HG03469 (cell line): ENCODE measurements at regions not wholly inside any gene's neighbourhood (a gene's known extent, or its start where the extent isn't known, plus 50 kb on each side); places are given as distances from the start of the nearest gene placed in this dataset.

Experiments
- ATAC-seq: cut with Tn5 transposase; IDR thresholded peaks from one replicate; pipeline ENCODE4 v1.9.1; 2021; ENCODE audit warnings: mild to moderate bottlenecking, moderate library complexity, moderate number of reproducible peaks; ENCODE audit not compliant: unreplicated experiment

DNA sequence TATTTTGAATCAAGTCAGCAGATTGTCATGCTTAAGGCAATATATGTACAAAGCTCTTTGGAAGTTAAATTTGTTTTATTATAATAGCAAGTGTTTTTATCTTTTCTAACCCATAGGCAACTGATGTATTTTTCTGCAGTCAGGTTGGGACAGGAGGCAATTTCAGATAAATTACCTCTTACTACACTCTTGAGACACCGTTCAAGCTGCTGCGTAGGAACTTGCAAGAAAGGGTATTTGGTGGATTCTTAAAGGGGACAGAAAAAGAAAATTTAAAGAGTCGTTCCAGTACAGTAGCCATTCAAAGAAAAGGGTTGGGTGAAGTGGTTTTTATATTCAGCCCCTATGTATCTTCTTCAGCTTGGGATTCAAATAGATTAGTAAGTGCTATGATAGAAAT, 112.4 kb upstream of the APC start:
- no peak for ATAC-seq

DNA sequence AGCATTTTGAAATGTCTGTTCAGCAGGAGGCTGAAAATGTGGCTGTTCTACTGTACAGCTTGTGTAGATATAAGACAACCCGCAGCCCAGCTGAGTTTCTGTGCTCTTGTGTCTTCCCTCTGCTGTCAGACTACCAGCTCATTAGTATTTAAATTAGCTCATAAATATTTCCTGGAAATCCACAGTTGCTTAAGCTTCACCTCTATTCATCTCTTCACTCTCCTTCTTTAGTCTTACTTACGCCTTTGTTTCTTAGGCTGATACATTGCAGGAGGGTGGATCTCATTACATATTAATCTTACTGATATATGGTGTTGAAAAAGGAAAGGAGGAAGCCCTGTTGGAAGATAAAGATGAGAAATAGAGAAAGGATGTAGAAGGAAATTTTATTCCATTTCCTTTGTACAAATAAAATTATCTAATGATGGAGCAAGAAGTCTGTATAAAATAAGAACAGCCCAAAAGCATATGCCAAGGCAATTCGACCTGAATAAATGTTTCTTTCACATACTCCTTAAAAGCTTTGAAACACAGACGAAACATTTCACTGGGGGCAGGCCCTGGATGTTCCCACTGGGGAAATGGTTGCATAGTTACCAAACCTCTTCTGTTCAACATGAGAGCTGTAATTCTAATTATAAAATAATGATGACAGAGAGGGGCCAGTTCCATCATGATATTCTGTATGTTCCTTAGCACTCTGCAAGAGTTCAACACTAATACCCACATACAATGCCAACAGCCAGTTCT, 111.8 kb upstream of the APC start:
- no peak for ATAC-seq

- ATAC-seq = no peak
These were observed 111.0 kb upstream of the APC start for GRCh38 chr5:112626715-112627114.

GRCh38 chr5:112628214-112628980, 109.3 kb upstream of the APC start:
- no peak for ATAC-seq

DNA sequence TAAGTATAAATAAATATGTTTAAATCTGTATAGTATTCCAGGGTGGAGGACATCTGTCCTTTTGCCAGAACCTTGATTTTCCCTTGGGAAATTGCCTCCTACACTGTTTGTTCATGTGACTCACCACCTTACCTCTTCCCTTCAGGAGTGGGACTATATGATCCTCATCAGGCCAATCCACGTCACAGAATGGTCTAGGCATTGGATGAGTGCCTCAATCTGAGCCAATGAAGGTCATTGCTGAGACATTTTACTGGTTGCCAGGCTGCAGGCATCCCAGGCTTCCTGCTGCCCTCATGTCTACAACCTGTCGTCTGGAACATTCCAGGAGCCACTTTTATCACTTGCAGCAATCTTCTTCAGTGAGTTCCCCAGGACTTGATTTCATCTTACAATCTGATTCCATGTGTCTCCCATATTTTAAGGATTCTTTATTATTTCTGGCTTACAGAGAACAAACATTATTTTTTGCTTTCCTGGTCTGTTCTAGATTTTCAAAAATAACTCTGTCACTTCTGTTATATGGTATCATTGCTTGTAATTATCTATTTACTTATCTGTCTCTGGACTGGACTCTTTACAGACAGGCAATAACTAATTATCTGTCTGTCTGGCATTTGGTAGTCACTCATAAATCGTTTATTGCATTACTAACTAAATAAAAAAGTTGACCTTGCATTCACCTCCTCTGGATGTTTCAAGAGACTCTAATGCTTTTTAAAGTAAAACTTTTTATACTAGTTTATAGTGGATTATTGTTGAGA, 107.3 kb upstream of the APC start:
- no peak for ATAC-seq

DNA sequence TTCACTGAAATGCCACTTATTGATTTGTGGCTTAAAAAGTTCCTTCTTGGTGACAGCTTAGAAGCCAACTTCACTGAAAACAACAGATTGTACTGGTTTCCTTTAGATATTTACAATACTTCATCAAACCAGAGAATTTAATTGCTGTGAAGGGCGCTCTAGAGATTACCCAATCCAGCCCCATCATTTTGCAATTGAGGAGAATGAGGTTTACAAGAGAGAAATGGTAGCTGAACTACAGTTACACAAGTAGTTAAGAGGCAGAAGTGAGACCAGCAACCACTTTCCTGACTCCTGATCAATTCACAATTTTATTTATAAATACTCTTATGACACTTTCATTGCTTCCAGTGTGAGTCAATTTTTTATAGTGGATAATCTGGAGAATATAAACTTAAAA, 103.5 kb upstream of the APC start:
- ATAC-seq = no peak

DNA sequence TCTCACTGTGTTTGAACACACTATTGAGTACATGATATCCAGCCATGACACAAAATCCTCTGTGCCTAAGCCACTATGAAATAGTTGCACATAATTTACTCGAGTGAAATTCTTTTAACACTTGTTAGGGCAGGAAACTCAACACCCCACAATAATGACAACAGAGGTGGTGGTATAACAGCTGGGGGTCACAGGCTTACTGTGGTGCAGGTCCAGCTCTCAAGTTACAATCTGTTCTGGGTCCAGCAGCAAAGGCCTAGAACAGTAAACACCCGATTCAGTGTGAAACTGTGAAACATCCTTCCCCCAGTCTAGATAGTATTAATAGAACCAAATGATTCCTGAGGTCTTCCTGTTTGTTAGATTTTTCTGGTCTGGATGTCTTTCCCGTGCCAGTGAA, 102.9 kb upstream of the APC start:
- ATAC-seq = no peak

GRCh38 chr5:112635276-112635675, 102.4 kb upstream of the APC start:
- no peak for ATAC-seq

- ATAC-seq = no peak
These were observed 101.6 kb upstream of the APC start for GRCh38 chr5:112635771-112636731.

GRCh38 chr5:112636751-112637150, 100.9 kb upstream of the APC start:
- no peak for ATAC-seq

GRCh38 chr5:112637343-112637742, 100.3 kb upstream of the APC start:
- ATAC-seq = no peak

GRCh38 chr5:112640546-112640945, 97.1 kb upstream of the APC start:
- ATAC-seq = no peak

GRCh38 chr5:112641515-112642110, 96.1 kb upstream of the APC start:
- ATAC-seq = no peak

GRCh38 chr5:112642885-112643284, 94.8 kb upstream of the APC start:
- ATAC-seq = no peak

DNA sequence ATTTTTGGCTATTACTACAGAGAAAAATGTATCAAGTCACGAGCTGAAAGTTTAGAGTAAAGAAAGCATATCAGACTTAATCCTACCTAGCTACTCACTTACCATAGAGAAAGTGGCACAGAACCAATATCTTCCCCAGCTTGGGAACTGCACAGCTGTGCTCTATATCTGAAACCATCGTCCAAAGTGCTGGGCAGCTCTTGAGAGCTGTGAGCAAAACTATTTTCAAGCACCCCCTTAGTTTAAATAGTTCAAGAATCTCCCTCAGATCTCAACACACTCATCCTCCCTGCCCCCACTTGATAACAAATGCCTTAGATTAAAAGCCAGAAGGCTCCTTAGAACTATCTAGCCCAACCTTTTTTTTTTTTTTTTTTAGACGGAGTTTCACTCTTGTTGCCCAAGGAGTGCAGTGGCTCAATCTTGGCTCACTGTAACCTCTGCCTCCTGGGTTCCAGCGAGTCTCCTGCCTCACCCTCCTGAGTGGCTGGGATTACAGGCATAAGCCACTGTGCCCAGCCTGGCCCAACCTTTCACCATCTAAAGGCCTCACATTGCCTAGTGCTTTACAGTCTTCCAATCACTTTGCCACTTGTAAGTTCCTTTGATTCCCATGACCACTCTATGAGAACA, 94.2 kb upstream of the APC start:
- ATAC-seq = no peak

GRCh38 chr5:112646139-112646936, 91.3 kb upstream of the APC start:
- no peak for ATAC-seq

DNA sequence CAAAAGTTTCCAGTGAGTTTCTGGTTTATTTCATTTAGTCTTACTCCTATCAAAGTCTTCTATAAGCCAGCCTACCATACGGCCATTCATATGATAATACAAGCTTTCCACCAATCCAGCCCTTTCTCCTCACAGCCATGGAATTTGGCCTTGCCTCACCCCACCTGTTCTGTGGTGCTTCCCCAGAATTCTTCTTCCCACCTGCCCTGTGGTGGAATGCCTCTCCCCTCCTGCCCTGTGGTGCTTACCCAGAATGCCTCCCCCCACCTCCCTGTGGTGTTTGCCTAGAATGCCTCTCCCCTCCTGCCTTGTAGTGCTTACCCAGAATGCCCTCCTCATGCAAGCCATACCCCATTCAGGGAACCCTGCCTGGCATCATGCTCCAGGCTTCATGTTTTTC, 90.3 kb upstream of the APC start:
- no peak for ATAC-seq

DNA sequence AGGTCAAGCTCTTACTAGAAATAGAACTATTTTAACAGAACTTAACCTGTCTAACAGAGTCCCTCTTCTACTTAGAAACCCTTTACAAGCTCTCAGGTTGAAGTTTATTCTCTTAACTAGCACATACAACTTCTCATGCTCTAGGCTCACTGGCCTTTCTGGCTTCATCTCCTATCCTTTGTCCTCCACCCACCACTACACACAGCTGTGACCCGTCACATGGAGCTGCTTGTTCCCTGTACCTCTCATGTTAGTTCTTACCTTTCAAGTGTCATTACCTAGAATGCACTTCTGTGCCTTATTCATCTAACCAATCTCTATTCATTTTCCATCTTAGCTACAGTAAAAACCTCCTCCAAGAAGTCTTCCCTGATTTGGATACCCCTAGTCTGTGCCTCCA, 89.4 kb upstream of the APC start:
- no peak for ATAC-seq

DNA sequence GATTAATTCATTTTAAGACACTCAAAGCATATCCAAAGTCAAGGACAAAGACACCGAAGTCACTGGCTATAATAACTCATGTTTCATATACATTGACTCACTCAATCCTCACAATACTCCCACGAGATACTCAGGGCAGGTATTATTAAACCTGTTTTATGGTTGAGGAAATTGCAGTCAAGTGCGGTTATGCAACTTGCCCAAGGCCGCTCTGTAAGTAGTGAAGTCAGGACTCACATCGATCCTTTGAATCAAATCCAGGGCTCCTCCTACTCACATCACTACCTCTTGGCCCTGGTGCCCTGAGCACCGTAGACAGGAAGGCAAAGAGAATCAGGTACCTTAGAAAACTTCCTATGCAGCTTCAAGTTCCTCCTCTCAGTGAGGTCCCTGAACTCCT, 87.8 kb upstream of the APC start:
- no peak for ATAC-seq
